ENCODE measurements at regions not wholly inside any gene's neighbourhood (a gene's known extent, or its start where the extent isn't known, plus 50 kb on each side); places are given as distances from the start of the nearest gene placed in this dataset.
"Not testable (repeated sequence)": the region's sequence is repeated elsewhere in the genome, so short reads cannot be mapped to it uniquely, and the experiment has no call there.

DNA sequence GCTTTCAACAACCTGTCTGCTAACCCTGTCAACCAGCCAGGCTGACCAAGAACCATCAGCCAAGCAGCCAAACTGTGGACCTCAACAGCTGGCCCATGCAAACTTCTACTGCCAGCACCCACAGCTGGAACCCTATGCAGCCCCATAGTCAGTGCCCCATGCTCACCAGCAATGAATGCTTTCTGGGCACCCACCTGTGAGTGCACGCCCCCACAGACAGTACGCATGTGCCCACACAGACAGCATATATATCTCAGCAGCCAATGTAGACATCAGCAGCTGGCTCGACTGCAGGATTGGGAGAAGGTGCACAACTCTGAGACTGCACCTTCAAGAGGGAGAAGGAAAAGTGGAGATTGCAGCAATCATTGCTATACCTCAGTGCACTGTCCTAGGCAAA is 1534.6 kb downstream of the GRIK2 start:
- no peak for DNase-seq (ENCODE audit: low read depth in 2 of 2)

DNA sequence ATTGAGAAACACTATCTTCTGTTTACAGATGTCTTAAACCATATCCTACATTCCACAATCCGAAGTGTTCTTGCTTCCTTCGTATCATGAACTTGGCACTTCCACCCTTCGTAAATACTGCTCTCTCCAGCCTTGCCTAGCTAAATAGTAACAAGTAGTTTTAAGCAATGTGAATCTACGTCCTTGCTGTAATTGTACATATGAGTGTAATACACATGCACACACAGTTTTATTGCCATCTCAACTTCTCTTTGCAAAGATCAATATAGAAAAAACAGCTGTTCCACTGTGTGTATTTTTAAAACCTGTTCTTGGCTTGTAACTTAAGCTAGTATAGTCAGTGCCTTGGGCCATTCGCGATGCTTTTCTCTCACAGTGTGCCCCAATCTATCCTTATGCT is 1524.7 kb downstream of the GRIK2 start:
- no peak for DNase-seq (ENCODE audit: low read depth in 2 of 2)

DNA sequence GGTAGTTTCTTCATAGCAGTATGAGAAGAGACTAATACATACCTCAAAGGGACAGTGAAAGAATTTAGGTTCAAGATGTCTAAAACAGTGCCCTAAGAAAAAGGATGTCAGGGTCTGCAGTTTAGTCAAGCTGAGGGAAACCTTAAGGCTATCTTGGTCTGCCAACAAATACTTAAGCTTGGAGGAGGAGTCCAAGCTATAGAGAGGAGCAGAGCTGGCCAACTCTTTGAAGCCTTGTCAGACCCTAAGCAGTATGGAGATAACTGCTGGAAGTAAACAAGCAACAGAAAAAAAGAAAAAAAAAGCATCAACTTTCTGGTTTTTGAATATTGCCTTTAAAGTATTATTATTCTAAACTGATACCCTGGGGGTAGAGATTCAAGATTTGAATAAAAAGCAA is 1518.1 kb downstream of the GRIK2 start:
- no peak for DNase-seq (ENCODE audit: low read depth in 2 of 2)

DNA sequence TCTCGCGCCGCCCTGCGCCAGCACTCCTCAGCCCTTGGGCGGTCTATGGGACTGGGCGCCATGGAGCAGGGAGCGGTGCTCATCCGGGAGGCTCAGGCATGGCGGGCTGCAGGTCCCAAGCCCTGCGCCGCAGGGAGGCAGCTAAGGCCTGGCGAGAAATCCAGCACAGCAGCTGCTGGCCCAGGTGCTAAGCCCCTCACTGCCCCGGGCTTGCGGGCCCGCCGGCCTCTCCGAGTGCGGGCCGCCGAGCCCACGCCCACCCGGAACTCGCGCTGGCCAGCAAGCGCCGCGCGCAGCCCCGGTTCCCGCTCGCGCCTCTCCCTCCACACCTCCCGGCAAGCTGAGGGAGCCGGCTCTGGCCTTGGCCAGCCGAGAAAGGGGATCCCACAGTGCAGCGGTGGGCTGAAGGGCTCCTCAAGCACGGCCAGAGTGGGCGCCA is 1517.2 kb downstream of the GRIK2 start:
- DNase-seq (ENCODE audit: low read depth in 2 of 2) = not testable (repeated sequence)

DNA sequence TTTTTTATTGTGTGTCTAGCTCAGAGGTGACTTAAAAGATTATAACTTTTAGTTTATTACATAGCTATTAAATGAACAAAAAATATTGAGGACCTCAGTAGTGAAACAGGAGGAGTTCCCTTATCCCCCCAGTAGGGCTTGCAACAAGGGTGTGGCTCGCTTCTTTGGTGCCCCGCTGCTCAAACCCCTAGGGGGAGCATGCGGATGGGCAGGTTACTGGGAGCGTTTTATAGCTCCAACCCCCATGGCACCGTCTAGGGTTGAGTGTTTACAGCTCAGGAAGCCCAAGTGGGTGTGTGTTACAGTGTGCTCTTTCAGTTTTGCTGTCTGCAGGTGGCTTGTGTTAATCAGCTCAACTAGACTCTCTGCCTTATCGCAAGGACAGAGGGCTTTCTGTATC is 1513.7 kb downstream of the GRIK2 start:
- no peak for DNase-seq (ENCODE audit: low read depth in 2 of 2)

DNA sequence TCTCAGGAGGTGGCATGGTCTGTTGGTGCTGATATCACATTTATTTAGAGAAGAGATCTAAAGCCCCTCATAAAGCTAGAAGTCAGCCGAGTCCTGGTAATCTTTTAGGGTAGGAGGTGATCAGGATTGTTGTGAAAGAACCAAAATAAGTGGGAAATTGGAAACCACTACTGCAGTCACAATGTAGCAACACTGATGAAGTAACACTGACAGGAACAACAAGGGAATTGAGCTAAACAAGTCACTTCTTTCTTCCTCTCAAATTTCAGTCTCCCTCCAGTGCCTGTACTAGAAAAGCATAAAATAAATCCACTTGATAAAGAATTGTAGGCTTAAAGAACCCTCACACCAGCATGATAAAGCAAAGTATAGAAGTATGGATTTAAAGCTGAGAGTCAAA is 1509.0 kb downstream of the GRIK2 start:
- DNase-seq (ENCODE audit: low read depth in 2 of 2) = no peak

DNA sequence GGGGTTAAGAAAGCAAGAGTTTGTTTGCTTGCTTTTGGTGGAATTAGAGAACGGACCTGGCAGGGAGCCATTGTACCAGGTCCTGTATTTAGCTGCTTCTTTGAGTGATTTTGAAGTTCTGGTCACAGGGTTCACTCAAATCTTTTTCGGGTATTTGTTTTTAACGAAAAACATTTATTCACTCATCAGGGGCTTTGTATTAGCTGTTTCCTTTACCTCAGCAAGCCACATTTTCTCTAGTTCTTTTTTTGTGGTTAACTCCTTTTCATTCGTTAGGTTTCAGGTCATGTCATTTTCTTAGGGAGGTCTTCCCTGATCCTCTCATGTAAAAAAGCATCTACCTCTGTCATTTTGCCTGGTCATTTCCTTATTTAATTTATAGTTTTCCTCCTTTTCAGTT is 1502.2 kb downstream of the GRIK2 start:
- no peak for DNase-seq (ENCODE audit: low read depth in 2 of 2)

DNA sequence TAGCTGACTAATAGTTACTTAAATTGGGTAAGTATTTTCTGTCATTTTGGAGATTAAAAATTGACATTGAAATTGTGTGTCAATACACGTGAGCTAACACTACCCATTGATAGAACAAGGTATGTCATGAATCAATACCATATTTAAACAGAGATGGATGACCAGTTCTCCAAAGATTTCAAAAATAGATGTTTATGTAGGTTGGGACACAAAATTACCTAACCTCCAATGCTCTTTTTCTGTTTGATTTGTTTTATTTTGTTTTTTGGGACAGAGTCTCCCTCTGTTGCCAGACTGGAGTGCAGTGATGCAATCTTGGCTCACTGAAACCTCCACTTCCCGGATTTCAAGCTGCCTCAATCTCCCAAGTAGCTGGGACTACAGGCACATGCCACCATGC is 1491.7 kb downstream of the GRIK2 start:
- DNase-seq (ENCODE audit: low read depth in 2 of 2) = no peak

DNA sequence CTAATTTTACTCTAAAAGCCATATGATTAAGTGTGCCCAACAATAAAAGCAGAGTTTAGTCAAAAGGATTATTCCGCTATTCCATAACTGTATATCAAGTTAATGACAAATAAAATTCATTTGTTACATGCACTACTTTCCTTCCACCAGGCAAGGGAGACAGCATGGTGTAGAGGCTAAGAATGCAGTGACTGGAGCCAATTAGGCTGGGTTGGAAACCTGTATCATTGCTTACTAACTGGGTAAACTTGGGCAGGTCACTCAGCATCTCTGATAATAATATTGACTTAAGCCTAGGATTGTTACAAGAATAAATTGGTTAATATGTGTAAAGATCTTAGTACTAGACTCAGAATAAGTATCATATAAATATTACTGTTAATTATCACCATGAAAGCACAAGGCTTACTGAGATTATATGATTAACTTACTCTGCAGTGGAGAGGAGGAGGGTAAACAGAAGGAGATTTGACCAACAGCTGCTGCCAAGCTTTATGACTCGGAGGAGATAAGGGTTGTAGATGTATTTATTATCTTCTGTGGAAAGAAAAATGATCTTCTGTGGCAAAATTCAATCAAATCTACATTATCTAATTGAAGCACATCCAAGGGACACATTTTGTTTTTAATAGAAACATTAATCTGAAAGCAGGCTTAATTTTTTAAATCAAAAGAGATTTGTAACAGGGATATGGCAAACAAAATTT is 1459.9 kb downstream of the GRIK2 start:
- DNase-seq (ENCODE audit: low read depth in 2 of 2) = no peak

DNA sequence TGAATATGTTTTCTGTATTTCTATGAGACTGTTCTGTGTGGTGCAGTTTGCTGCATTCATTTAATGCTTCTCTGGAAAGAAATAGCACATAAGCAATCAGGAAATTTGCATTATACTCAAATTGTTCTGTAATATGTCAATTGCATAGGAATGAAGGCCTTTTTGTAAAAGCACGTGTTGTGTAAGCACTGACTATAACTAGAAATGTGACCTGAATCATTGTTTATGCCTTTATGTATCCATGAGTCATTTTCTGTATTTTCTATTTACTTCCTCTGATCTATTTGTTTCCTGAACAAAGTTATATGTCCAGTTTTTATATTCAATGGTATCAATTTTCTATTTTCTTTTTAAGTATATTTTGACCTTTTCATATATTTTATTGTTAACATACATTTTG is 1455.3 kb downstream of the GRIK2 start:
- no peak for DNase-seq (ENCODE audit: low read depth in 2 of 2)

DNA sequence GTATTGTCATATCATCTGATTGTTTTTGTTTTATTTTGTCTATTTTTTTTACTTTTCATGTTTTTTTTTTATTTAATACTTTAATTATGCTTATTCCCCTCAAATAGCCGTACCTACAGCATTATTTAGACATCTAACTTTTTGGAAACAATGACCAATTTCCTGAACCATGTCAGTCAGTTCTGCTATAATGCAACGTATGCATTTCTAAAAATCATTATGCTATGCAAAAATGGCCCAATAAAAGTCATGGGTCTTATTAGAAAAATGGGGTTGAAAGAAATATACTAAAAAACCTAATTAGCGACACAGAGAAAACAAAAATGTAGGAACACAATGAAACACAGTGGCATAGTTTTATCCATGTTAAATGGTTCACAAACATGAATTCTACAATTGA is 1454.7 kb downstream of the GRIK2 start:
- no peak for DNase-seq (ENCODE audit: low read depth in 2 of 2)

DNA sequence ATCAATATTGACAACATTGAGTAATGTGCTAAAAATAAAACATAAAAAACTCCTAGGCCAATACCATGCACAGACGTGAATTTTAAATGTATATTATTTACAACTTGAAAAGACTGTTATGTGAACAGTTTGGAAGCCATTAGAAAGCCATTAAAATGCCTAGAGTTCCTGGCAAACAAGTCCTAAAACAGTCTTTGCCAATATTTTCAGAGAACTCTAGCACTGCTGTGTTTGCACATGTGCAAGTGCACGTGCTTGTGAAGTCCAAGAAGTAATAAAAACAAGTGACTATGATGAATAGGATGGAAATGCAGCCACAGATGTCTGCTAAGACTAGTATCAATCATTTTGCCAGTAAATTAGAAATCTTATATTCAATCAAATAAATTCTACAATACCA is 1447.6 kb downstream of the GRIK2 start:
- DNase-seq (ENCODE audit: low read depth in 2 of 2) = no peak

DNA sequence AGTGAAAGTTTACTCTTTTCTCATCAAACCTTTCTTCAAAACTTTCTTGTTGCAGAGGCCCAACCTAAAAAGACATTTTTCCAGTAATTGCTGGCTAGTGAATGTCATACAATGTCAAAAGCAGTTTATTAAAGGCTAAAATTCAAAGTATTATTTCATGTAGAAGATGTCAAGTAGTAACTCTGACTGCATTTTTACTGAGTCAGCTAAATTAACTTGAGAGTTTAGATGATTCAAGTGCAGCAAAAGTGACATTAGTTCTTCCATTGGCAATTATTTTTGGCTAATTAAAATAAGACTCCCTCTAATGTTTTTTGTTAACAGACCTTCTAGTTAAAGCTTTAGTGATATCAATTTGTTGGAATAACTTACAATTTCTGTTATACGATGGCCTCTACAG is 1438.5 kb downstream of the GRIK2 start:
- no peak for DNase-seq (ENCODE audit: low read depth in 2 of 2)

DNA sequence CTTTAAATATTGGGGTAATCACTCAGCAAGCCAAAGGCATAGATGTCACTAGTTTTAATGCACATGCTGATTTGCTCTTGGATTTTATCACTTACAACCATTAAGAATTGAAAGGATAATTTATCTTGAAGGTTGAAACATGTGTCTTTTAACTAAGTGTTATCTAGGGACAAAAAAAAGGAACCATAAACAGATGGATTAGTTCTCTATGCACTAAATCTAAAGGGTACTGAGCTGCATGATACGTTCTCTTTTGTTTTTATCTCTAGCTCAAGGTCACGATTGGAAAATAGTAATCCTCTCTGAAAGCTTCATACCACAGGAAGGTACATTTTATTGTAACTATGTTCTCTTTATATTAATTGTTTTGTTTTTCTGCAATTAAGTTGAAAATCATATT is 1426.6 kb downstream of the GRIK2 start:
- no peak for DNase-seq (ENCODE audit: low read depth in 2 of 2)

DNA sequence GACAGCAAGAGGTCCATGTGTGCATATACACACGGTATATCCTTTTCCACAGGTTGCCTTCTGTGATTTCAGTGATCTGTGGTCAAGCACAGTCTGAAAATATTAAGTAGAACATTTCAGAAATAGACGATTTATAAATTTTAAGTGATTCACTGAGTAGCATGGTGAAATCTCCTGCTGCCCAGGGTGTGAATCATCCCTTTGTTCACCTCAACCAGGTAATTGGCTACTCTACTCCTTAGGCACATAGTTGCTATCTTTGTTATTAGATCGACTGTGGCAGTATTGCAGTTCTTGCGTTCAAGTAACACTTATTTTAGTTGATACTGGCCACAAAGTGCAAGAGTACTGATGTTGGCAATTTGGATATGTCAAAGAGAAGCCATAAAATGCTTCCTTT is 1421.7 kb downstream of the GRIK2 start:
- no peak for DNase-seq (ENCODE audit: low read depth in 2 of 2)

DNA sequence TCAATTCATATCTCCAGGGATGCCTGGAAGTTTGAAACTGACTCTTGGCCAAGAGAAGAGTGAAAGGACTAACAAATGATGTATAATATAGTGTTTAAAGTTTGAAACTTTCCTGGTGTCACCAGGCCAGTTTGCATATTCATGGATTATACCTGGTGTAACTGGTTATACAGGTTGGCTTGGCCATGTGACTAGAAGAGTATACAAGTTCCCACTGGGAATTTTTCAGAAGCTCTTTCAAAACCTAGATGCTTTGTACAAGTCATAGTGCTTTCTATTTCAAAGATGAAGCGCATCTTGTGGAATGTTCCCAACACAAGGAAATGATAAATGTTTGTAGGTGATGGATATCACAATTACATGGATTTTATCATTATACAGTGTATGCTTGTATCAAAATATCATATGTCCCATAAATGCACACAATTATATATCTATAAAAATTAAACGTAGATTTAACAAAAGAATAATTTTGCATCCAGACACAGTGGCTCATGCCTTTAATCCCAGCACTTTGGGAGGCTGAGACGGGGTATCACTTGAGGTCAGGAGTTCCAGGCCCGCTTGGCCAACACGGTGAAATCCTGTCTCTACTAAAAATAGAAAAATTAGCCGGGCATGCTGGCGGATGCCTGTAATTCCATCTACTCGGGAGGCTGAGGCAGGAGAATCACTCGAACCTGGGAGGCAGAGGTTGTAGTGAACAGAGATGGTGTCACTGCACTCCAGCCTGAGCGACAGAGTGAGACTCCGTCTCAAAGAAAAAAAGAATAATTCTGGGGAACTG is 1420.2 kb downstream of the GRIK2 start:
- DNase-seq (ENCODE audit: low read depth in 2 of 2) = no peak

DNA sequence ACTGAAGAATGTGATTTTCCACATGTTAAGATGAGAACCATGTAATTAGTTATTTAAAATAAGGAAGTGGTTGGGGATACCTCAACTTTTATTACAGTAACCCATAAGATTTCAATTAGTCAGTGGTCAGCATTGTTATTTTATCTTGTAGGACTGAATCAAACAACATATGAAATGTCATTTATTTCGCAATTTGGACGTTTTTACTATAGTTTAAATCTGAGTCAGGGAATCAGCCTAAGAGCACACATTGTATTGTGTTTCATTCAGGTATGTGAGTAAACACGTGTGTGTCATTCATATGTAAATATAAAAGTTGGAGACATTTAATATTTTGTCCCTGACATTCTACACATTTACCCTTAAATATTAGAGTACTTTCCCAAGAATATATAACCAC is 1418.7 kb downstream of the GRIK2 start:
- DNase-seq (ENCODE audit: low read depth in 2 of 2) = no peak

DNA sequence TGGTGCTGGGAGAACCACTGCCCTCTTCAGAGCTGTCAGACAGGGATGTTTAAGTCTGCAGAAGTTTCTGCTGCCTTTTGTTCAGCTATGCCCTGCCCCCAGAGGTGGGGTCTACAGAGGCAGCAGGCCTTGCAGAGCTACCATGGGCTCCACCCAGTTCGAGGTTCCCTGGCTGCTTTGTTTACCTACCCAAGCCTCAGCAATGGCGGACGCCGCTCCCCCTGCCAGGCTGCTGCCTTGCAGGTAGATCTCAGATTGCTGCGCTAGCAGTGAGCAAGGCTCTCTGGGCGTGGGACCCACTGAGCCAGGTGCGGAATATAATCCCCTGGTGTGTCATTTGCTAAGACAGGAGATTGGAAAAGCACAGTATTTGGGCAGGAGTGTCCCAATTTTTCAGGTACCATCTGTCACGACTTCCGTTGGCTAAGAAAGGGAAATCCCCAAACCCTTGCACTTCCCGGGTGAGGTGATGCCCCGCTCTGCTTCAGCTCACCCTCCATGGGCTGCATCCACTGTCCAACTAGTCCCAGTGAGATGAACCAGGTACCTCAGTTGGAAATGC is 1415.5 kb downstream of the GRIK2 start:
- DNase-seq (ENCODE audit: low read depth in 2 of 2) = not testable (repeated sequence)

DNA sequence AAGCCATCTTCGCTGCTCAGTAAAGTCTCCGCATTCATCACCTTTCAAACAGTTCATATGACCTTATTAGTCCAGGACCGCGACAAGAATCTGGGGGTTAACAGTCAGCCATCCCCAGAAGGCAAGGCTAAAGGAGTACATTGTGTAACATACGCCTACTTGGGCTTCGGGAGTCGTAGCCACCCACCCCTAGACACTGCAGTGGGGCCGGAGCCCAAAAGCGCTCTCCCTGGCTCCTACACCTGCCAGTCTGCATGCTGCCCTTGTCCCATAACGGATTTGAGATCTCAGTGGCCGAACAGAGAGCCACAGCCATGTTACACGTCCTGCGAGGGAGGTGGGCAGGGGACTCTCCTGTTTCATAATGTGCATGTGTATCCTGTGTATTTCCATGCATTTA is 1405.5 kb downstream of the GRIK2 start:
- DNase-seq (ENCODE audit: low read depth in 2 of 2) = no peak

DNA sequence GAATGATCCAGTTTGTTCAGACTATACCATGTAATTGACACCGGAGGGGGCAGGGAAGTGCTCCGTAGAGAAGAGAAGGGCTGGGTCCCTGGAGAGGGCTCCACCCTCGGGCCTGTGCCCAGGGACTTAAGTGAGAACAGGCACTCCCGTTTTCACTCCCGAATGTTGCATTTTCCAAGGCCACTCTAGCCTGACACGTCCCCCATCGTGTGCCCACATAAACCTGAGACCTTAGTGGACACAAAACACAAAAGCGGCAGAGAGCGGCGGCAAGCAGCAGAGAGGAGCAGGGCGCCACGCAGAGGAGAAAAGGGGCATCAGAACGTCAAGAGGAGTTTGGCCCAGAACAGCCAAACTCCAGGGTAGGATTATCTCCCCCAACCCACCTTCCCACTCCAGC is 1405.1 kb downstream of the GRIK2 start:
- DNase-seq (ENCODE audit: low read depth in 2 of 2) = no peak

DNA sequence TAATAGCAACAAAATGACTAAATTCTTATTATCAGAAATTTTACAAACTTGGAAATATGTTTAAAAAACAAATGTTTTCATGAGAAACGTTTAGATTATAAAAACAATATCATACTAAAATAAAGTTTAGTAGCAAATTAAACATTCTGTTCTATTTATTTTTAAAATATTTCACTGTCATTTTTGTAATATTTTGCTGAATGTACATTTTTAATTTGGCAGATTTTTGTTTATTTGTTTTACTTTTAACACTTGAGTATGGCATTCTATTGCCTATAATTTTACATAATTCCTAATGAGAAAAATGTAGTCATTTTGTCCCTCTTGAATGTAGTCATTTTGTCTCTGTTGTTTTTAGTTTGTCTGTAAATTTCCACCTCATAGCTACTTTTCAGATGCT is 1400.2 kb downstream of the GRIK2 start:
- DNase-seq (ENCODE audit: low read depth in 2 of 2) = no peak

DNA sequence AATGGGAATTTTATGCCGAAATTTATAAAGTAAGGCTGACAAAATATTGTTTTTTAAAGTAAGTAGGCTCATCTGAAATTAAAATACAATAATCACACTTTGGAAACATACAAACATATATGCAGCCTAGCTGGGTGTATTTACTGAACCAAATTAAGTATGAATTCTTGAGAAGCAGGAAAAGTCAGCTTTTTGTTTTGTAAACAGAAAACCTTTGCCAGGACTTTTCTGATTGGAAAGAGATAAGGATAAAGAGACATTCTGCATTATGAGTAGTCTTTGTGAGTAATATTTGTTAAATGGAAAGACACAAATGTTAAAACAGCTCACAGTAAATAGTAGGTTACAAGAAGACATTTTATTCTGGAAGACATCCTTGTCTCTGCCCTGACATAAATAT is 1380.8 kb downstream of the GRIK2 start:
- DNase-seq (ENCODE audit: low read depth in 2 of 2) = no peak

DNA sequence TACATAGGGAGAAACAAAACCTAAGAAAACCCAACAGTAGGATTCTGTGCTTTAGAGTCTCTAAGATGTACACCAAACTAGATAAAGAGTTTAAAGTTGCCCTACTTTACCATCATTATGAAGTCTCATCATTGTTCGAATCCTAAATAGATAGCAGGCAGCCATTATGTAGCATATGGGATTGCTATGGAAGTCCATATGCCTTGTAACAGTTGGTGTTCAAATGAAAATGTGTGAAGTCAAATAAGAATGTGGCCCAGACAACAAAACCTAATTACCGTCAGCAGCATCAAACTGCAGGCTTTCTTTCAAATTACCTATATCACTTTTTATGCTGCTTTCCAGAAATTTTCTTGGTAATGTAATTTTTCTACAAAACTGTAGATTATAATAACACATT is 1380.1 kb downstream of the GRIK2 start:
- no peak for DNase-seq (ENCODE audit: low read depth in 2 of 2)

Measured in stimulated activated CD4-positive, alpha-beta T cell treated with anti-CD3 and anti-CD28 coated beads, Interleukin-1b, Interleukin-23, amount 100 ng/mL, for 1 hour (primary cell).